H9 (cell line): ENCODE measurements at regions not wholly inside any gene's neighbourhood (a gene's known extent, or its start where the extent isn't known, plus 50 kb on each side); places are given as distances from the start of the nearest gene placed in this dataset.

ENCODE experiments used
- DNase-seq: peaks from one replicate; pipeline ENCODE4 v3.0.0-alpha.2; 2017
- H2AFZ ChIP-seq: one replicate; pipeline ENCODE4 v1.6.1; 2013; ENCODE audit warnings: mild to moderate bottlenecking, low read length, control low read depth, moderate library complexity
- H2AK5ac ChIP-seq: 2 replicates; pipeline ENCODE4 v1.6.1; 2013; ENCODE audit warnings: low read length, control low read depth, mixed read lengths; ENCODE audit not compliant: insufficient read length
- H2BK120ac ChIP-seq: one replicate; pipeline ENCODE4 v1.6.1; 2013; ENCODE audit warnings: low read depth, mild to moderate bottlenecking, low read length, control low read depth, inconsistent platforms; ENCODE audit not compliant: poor library complexity, severe bottlenecking
- H2BK12ac ChIP-seq: 2 replicates; pipeline ENCODE4 v1.6.1; 2013; ENCODE audit warnings: low read length, control low read depth, mixed read lengths, low read depth; ENCODE audit not compliant: insufficient read length
- H2BK15ac ChIP-seq: 2 replicates; pipeline ENCODE4 v1.6.1; 2013; ENCODE audit warnings: low read depth, low read length, control low read depth
- H2BK20ac ChIP-seq: one replicate; pipeline ENCODE4 v1.6.1; 2013; ENCODE audit warnings: low read depth, mild to moderate bottlenecking, low read length, control low read depth, inconsistent platforms; ENCODE audit not compliant: poor library complexity, severe bottlenecking
- H2BK5ac ChIP-seq: 2 replicates; pipeline ENCODE4 v1.6.1; 2013; ENCODE audit warnings: low read length, control low read depth, mixed read lengths; ENCODE audit not compliant: insufficient read length
- H3K14ac ChIP-seq: 2 replicates; pipeline ENCODE4 v1.6.1; 2013; ENCODE audit warnings: low read length, control low read depth; ENCODE audit not compliant: insufficient read depth
- H3K18ac ChIP-seq: 2 replicates; pipeline ENCODE4 v1.6.1; 2013; ENCODE audit warnings: low read depth, mild to moderate bottlenecking, mixed read lengths, low read length, control low read depth; ENCODE audit not compliant: insufficient read length
- H3K23ac ChIP-seq: 2 replicates; pipeline ENCODE4 v1.6.1; 2013; ENCODE audit warnings: low read length, control low read depth, mixed read lengths, low read depth; ENCODE audit not compliant: insufficient read length
- H3K23me2 ChIP-seq: 2 replicates; pipeline ENCODE4 v1.6.1; 2013; ENCODE audit warnings: low read depth, mild to moderate bottlenecking, mixed read lengths, low read length, control low read depth; ENCODE audit not compliant: insufficient read length, poor library complexity, severe bottlenecking
- H3K27ac ChIP-seq: 2 replicates; pipeline ENCODE4 v1.5.1; 2013; ENCODE audit warnings: low read length, control low read depth, mixed read lengths, low read depth; ENCODE audit not compliant: insufficient read length
- H3K27me3 ChIP-seq: 2 replicates; pipeline ENCODE4 v1.6.1; 2013; ENCODE audit warnings: low read length, control low read depth, inconsistent platforms; ENCODE audit not compliant: insufficient read depth
- H3K4ac ChIP-seq: 2 replicates; pipeline ENCODE4 v1.6.1; 2013; ENCODE audit warnings: low read depth, mild to moderate bottlenecking, control low read depth, inconsistent platforms, low read length, moderate library complexity
- H3K4me1 ChIP-seq: 2 replicates; pipeline ENCODE4 v1.6.1; 2013; ENCODE audit warnings: low read length, control low read depth, inconsistent platforms; ENCODE audit not compliant: insufficient read depth
- H3K4me2 ChIP-seq: 2 replicates; pipeline ENCODE4 v1.6.1; 2013; ENCODE audit warnings: low read length, control low read depth, mixed read lengths; ENCODE audit not compliant: insufficient read length, insufficient read depth
- H3K56ac ChIP-seq: 2 replicates; pipeline ENCODE4 v1.6.1; 2013; ENCODE audit warnings: low read depth, mild to moderate bottlenecking, mixed read lengths, low read length, control low read depth; ENCODE audit not compliant: insufficient read length
- H3K79me1 ChIP-seq: 2 replicates; pipeline ENCODE4 v1.6.1; 2013; ENCODE audit warnings: low read depth, mild to moderate bottlenecking, moderate library complexity, low read length, control low read depth, inconsistent platforms; ENCODE audit not compliant: insufficient read depth, poor library complexity, severe bottlenecking
- H3K79me2 ChIP-seq: 2 replicates; pipeline ENCODE4 v1.6.1; 2013; ENCODE audit warnings: low read length, control low read depth, inconsistent platforms; ENCODE audit not compliant: insufficient read depth
- H3K9ac ChIP-seq: 2 replicates; pipeline ENCODE4 v1.6.1; 2013; ENCODE audit warnings: low read length, control low read depth, mixed read lengths; ENCODE audit not compliant: insufficient read length; ENCODE audit errors: extremely low read depth
- H3K9me3 ChIP-seq: one replicate; pipeline ENCODE4 v1.6.1; 2013; ENCODE audit warnings: low read depth, low read length, inconsistent platforms; ENCODE audit not compliant: control insufficient read depth
- H3T11ph ChIP-seq: one replicate; pipeline ENCODE4 v1.6.1; 2013; ENCODE audit warnings: mild to moderate bottlenecking, low read length, control low read depth, inconsistent platforms
- H4K20me1 ChIP-seq: one replicate; pipeline ENCODE4 v1.6.1; 2013; ENCODE audit not compliant: control insufficient read depth, insufficient read length, insufficient read depth
- H4K5ac ChIP-seq: 2 replicates; pipeline ENCODE4 v1.6.1; 2013; ENCODE audit warnings: low read depth, mild to moderate bottlenecking, mixed read lengths, low read length, control low read depth; ENCODE audit not compliant: insufficient read length
- H4K8ac ChIP-seq: replicated peaks from 2 replicates; pipeline ENCODE4 v1.6.1; 2013; ENCODE audit warnings: low read length, control low read depth, mixed read lengths, low read depth; ENCODE audit not compliant: insufficient read length
- H4K91ac ChIP-seq: 2 replicates; pipeline ENCODE4 v1.6.1; 2013; ENCODE audit warnings: low read depth, mild to moderate bottlenecking, moderate library complexity, mixed read lengths, low read length, control low read depth; ENCODE audit not compliant: insufficient read length
- H3K27ac Mint-ChIP-seq, 3 experiments: 2 replicates in 2 of 3; 3 replicates in 1 of 3; pipeline ENCODE4 v1.8.0; 2020 to 2021; ENCODE audit warnings: mixed read lengths in 3 of 3, mild to moderate bottlenecking in 1 of 3, moderate library complexity in 1 of 3
- H3K27me3 Mint-ChIP-seq: 2 replicates; pipeline ENCODE4 v1.8.0; 2021; ENCODE audit warnings: low read depth, mild to moderate bottlenecking, moderate library complexity, mixed read lengths
- H3K36me3 Mint-ChIP-seq, 3 experiments: 2 replicates in 2 of 3; 3 replicates in 1 of 3; pipeline ENCODE4 v1.8.0; 2020 to 2021; ENCODE audit warnings: low read depth in 3 of 3, mixed read lengths in 3 of 3; ENCODE audit not compliant: insufficient read depth in 1 of 3
- H3K4me1 Mint-ChIP-seq, 2 experiments: 2 replicates each; pipeline ENCODE4 v1.8.0; 2020; ENCODE audit warnings: mixed read lengths in 2 of 2
- H3K4me3 Mint-ChIP-seq, 2 experiments: 2 replicates in 1 of 2; 3 replicates in 1 of 2; pipeline ENCODE4 v1.8.0; 2020 to 2021; ENCODE audit warnings: mild to moderate bottlenecking in 2 of 2, mixed read lengths in 2 of 2, moderate library complexity in 1 of 2
- H3K9me3 Mint-ChIP-seq, 2 experiments: 2 replicates in 1 of 2; 3 replicates in 1 of 2; pipeline ENCODE4 v1.8.0; 2020; ENCODE audit warnings: mild to moderate bottlenecking in 2 of 2, mixed read lengths in 2 of 2, moderate library complexity in 1 of 2
- WGBS: extraction: QIAGEN DNeasy Blood & Tissue Kit; methylation state at CpG from one replicate; pipeline ENCODE4 v1.1.7; 2013; ENCODE audit warnings: missing lambda C conversion rate, low lambda C conversion rate, mixed read lengths; ENCODE audit not compliant: insufficient read length; ENCODE audit errors: extremely low coverage; 5-methylcytosine and 5-hydroxymethylcytosine counted together
- TF ChIP-seq, protein P1 (sequence below): fragments of 200-600 bp; sonication (generic); conservative IDR thresholded peaks from 3 replicates; pipeline ENCODE4 v1.8.0; 2021; ENCODE audit warnings: antibody characterized with exemption, mild to moderate bottlenecking

DNA sequence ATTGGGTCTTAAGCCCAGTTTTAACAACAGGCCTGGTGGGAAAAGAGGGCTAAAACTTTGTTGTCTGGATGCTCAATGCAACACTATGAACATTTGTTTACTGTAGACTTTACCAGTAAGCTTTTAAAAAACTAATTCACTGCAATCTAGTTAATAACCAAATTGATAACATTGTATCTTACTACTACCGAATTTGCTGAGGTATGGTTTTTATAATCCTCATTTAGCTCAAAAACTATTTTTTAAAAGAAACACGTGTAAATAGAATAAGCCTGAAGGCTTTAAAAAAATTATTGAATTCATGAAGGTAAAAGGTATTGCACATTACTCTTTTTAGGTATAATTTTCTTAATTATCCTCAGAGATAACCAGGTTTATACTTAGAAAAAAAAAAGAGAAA lies 500.6 kb downstream of the RWDD3 start:
- H2BK15ac ChIP-seq = no peak overlapping the region
- no peaks in the 10 kb centered on the region for H3K79me1 ChIP-seq
- H2BK12ac ChIP-seq = no peak overlapping the region
- Mint-ChIP-seq H3K27me3 (no peaks in the 10 kb centered on the region), H3K27ac (peak overlapping the region in 1 of 3 experiments; percentile 87; a peak in 1 of 7 replicates), H3K9me3 (peaks cover 18 to 20% of the 10 kb centered on the region in 2 experiments; a peak in 4 of 5 replicates), H3K4me3 (no peak overlapping the region), H3K4me1 (no peaks in the 10 kb centered on the region), H3K36me3 (peaks cover 1 to 16% (median 2%) of the 10 kb centered on the region in 3 experiments; a peak in 5 of 7 replicates)
- no peak overlapping the region for H2BK5ac ChIP-seq
- no CpG with 5 or more reads among the region's 2 CpGs for WGBS
- no peak overlapping the region for H3K4ac ChIP-seq
- no peak overlapping the region for H3K18ac ChIP-seq
- no peak overlapping the region for H2AFZ ChIP-seq
- H3K4me2 ChIP-seq = no peak overlapping the region
- H2BK20ac ChIP-seq = no peak overlapping the region
- H3K79me2 ChIP-seq = no peaks in the 10 kb centered on the region
- TF ChIP-seq, protein P1, sequence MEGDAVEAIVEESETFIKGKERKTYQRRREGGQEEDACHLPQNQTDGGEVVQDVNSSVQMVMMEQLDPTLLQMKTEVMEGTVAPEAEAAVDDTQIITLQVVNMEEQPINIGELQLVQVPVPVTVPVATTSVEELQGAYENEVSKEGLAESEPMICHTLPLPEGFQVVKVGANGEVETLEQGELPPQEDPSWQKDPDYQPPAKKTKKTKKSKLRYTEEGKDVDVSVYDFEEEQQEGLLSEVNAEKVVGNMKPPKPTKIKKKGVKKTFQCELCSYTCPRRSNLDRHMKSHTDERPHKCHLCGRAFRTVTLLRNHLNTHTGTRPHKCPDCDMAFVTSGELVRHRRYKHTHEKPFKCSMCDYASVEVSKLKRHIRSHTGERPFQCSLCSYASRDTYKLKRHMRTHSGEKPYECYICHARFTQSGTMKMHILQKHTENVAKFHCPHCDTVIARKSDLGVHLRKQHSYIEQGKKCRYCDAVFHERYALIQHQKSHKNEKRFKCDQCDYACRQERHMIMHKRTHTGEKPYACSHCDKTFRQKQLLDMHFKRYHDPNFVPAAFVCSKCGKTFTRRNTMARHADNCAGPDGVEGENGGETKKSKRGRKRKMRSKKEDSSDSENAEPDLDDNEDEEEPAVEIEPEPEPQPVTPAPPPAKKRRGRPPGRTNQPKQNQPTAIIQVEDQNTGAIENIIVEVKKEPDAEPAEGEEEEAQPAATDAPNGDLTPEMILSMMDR = no peak
- no peak overlapping the region for H3K27ac ChIP-seq
- no peak overlapping the region for H4K91ac ChIP-seq
- no peak overlapping the region for H4K8ac ChIP-seq
- no peaks in the 10 kb centered on the region for H3K9me3 ChIP-seq
- no peaks in the 10 kb centered on the region for H3K27me3 ChIP-seq
- no peak overlapping the region for H4K5ac ChIP-seq
- H3T11ph ChIP-seq = no peak overlapping the region
- no peak overlapping the region for H2BK120ac ChIP-seq
- H2AK5ac ChIP-seq = no peak overlapping the region
- H3K23me2 ChIP-seq = no peaks in the 10 kb centered on the region
- no peaks in the 10 kb centered on the region for H4K20me1 ChIP-seq
- no peak overlapping the region for H3K56ac ChIP-seq
- H3K4me1 ChIP-seq = no peaks in the 10 kb centered on the region
- H3K23ac ChIP-seq = no peak overlapping the region
- no peak overlapping the region for H3K9ac ChIP-seq
- no peak overlapping the region for H3K14ac ChIP-seq
- DNase-seq = no peak
